Tibial nerve (tissue), 3 donors: ENCODE measurements at regions not wholly inside any gene's neighbourhood (a gene's known extent, or its start where the extent isn't known, plus 50 kb on each side); places are given as distances from the start of the nearest gene placed in this dataset.

Source experiments
- CTCF ChIP-seq, 5 experiments: fragments of 200-600 bp in 3 of 5; fragments of 450-650 bp in 2 of 5; sonication (generic) in 3 of 5; IDR thresholded peaks; one replicate each; pipeline ENCODE4 v1.5.1; 2016 to 2019; ENCODE audit warnings: antibody characterized with exemption in 5 of 5, mild to moderate bottlenecking in 3 of 5, moderate library complexity in 2 of 5
- POLR2A ChIP-seq, 2 donors: fragments of 450-650 bp; IDR thresholded peaks; one replicate each; pipeline ENCODE4 v1.6.1; 2017; ENCODE audit warnings: antibody characterized with exemption in 2 of 2, mild to moderate bottlenecking in 2 of 2, moderate library complexity in 2 of 2

- no peak for TF ChIP-seq CTCF (IDR thresholded peaks at IDR 0.05)
- TF ChIP-seq POLR2A (IDR thresholded peaks at IDR 0.05), result no peak
Measured at GRCh38 chr1:244165021-244165420, 113.9 kb downstream of the ZBTB18 start.
